Right kidney (tissue), 1 donor: ENCODE measurements at regions not wholly inside any gene's neighbourhood (a gene's known extent, or its start where the extent isn't known, plus 50 kb on each side); places are given as distances from the start of the nearest gene placed in this dataset.

Source experiments
- DNase-seq: peaks from one replicate; pipeline ENCODE4 v3.0.0-alpha.2; 2016

- no peak for DNase-seq
These were observed 341.4 kb downstream of the LPIN1 start for GRCh38 chr2:12087671-12088380.

- no peak for DNase-seq
These were observed 342.6 kb downstream of the LPIN1 start for GRCh38 chr2:12089001-12089400.

- no peak for DNase-seq
These were observed 343.1 kb downstream of the LPIN1 start for GRCh38 chr2:12089496-12089895.

- no peak for DNase-seq
These were observed 343.6 kb downstream of the LPIN1 start for GRCh38 chr2:12090072-12090471.

GRCh38 chr2:12090590-12090989 lies 344.2 kb downstream of the LPIN1 start:
- DNase-seq, result no peak

GRCh38 chr2:12091201-12091806 lies 344.9 kb downstream of the LPIN1 start:
- DNase-seq, result no peak

GRCh38 chr2:12094134-12094533 lies 347.7 kb downstream of the LPIN1 start:
- no peak for DNase-seq

GRCh38 chr2:12096051-12096787 lies 349.8 kb downstream of the LPIN1 start:
- DNase-seq, result no peak

- no peak for DNase-seq
These were observed 350.5 kb downstream of the LPIN1 start for GRCh38 chr2:12096788-12097449.

- no peak for DNase-seq
These were observed 351.4 kb downstream of the LPIN1 start for GRCh38 chr2:12097859-12098258.

- DNase-seq, result no peak
These were observed 352.9 kb downstream of the LPIN1 start for GRCh38 chr2:12099374-12099773.

GRCh38 chr2:12102679-12103078 lies 356.2 kb downstream of the LPIN1 start:
- no peak for DNase-seq

- DNase-seq, result no peak
These were observed 358.7 kb downstream of the LPIN1 start for GRCh38 chr2:12105180-12105579.

GRCh38 chr2:12106440-12107080 lies 360.1 kb downstream of the LPIN1 start:
- DNase-seq, result no peak

- DNase-seq, result no peak
These were observed 360.9 kb downstream of the LPIN1 start for GRCh38 chr2:12107321-12107720.

GRCh38 chr2:12107939-12108338 lies 361.5 kb downstream of the LPIN1 start:
- no peak for DNase-seq

GRCh38 chr2:12109363-12110017 lies 363.1 kb downstream of the LPIN1 start:
- no peak for DNase-seq

GRCh38 chr2:12110074-12110473 lies 363.6 kb downstream of the LPIN1 start:
- DNase-seq, result no peak

- DNase-seq, result no peak
These were observed 364.0 kb downstream of the LPIN1 start for GRCh38 chr2:12110481-12110880.

- DNase-seq, result no peak
These were observed 367.0 kb downstream of the LPIN1 start for GRCh38 chr2:12113412-12113811.

- DNase-seq, result no peak
These were observed 368.4 kb downstream of the LPIN1 start for GRCh38 chr2:12114816-12115215.

- no peak for DNase-seq
These were observed 369.9 kb downstream of the LPIN1 start for GRCh38 chr2:12116228-12116750.
